Fibroblast of the aortic adventitia (primary cell): ENCODE measurements at regions not wholly inside any gene's neighbourhood (a gene's known extent, or its start where the extent isn't known, plus 50 kb on each side); places are given as distances from the start of the nearest gene placed in this dataset.

ENCODE experiments used
- DNase-seq: peaks from one replicate; pipeline ENCODE4 v3.0.0-alpha.2; 2010; ENCODE audit warnings: low read depth
- H3K4me3 ChIP-seq: 2 replicates; pipeline ENCODE4 v1.5.1; 2011; ENCODE audit warnings: low read depth, mild to moderate bottlenecking, control low read depth, low read length, moderate library complexity
- TF ChIP-seq, protein P1 (sequence below): IDR thresholded peaks from 2 replicates; pipeline ENCODE4 v1.5.1; 2011; ENCODE audit warnings: mild to moderate bottlenecking, low read length, control low read depth, inconsistent platforms; ENCODE audit not compliant: insufficient read depth

DNA sequence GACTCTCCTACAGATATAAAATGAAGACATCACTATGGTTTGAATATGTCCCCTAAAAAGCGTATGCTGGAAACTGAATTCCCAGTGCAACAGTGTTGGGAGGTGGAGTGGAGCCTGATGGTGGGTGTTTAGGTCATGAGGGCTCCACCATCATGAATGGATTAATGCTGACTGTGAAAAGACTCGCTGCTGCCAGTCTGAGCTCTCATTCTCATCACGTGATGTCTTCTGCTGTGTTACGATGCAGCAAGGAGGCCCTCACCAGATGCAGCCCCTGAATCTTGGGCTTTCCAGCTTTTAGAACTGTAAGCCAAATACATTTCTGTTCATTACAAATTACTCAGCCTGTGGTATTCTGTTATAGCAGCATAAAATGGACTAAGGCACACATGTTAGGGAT lies 73.8 kb upstream of the PPP2R5A start:
- no peak overlapping the region for H3K4me3 ChIP-seq
- no peak for DNase-seq
- TF ChIP-seq, protein P1, sequence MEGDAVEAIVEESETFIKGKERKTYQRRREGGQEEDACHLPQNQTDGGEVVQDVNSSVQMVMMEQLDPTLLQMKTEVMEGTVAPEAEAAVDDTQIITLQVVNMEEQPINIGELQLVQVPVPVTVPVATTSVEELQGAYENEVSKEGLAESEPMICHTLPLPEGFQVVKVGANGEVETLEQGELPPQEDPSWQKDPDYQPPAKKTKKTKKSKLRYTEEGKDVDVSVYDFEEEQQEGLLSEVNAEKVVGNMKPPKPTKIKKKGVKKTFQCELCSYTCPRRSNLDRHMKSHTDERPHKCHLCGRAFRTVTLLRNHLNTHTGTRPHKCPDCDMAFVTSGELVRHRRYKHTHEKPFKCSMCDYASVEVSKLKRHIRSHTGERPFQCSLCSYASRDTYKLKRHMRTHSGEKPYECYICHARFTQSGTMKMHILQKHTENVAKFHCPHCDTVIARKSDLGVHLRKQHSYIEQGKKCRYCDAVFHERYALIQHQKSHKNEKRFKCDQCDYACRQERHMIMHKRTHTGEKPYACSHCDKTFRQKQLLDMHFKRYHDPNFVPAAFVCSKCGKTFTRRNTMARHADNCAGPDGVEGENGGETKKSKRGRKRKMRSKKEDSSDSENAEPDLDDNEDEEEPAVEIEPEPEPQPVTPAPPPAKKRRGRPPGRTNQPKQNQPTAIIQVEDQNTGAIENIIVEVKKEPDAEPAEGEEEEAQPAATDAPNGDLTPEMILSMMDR, result no peak

DNA sequence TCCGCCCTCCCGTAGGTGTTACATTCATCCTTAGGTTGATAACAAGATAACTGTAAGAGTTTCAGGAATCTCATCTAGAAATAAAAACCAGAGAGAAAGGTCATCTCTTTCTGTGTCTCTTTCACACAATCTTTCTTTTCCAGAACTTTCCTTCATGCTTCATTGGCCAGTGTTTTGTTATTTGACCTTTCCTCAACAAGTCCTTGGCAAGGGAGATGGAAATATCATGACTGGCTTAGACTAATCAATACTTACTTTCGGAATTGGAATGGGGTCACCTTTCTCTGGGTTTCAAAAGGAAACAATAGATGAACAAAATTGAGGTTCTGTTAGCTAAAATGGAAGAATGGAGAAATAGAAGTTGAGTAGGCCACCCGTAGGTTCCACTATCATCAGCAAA lies 72.9 kb upstream of the PPP2R5A start:
- TF ChIP-seq, protein P1, result no peak
- H3K4me3 ChIP-seq, result no peak overlapping the region
- DNase-seq, result no peak

DNA sequence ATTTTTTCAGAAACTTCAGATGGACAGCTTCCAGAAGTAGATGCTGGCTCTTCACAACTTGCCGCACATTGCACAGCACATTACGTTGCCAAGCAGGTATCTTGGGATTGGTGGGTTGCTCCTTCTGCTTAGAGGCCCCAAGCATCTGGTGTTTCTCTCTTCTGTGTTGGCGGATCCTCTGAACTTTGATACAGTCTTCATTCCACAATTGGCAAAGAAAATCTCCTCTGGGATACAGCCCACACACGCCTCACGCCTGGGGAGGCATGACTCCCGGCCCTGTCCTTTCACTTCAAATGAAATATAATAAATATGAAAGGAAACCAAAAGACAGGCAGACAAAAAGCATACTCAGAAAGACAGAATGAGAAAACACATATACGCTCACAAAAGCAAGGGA lies 72.3 kb upstream of the PPP2R5A start:
- TF ChIP-seq, protein P1, result no peak
- H3K4me3 ChIP-seq, result no peak overlapping the region
- DNase-seq, result peak; percentile 32

DNA sequence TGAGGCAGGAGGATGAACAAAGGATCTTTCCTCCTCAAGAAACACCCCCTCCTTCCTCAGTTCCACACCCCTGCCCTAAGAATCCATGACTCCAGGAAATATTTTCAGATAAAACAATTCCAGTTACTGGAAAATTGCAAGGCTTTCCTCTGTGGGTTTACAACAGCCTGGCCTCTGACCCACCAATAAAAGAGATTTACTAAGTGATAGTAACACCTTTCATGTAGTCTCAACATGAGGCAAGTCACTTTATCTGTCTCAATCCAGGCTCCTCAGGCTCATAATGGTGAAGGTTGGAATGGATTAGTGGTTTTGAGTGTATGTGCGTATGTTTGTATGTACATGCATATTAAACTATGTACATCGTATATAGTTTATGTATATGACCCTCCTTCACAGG lies 71.4 kb upstream of the PPP2R5A start:
- TF ChIP-seq, protein P1, result no peak
- H3K4me3 ChIP-seq, result no peak overlapping the region
- DNase-seq, result no peak

DNA sequence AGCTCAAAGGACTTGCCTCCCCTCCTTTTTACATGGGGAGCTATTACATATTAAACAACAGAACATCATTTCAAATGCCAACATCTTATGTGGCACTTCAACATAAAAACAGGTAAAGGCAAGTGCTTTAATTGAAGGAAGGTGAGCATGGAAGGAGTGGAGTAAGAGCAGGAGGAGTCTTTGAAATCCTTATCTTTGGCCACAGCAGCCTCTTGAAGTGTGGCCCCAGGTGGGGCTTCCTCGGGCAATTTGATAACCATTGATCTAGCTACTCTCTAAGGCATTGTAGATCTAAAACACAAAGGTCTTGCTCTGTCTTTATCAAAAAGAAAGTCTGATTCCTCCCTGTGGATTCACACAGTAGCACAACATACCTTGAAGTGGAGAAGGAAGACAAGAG lies 70.9 kb upstream of the PPP2R5A start:
- no peak overlapping the region for H3K4me3 ChIP-seq
- DNase-seq, result no peak
- TF ChIP-seq, protein P1, result no peak

DNA sequence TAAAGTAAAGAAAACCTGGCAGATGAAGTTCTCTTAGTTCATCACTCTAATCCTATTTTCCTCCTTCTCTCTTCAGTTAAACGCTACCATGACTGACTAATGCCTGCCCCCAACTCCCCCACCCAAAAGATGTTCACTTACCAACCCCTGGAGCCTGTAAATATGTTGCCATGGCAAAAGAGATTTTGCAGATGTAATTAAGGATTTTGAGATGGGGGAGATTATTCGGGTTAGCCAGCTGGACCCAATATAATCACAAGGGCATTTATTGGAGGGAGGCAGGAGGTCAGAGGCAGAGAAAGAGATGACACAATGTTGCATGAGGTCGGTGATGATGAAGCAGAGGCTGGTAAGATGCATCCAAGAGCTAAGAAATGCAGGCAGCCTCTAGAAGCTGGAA lies 69.3 kb upstream of the PPP2R5A start:
- no peak overlapping the region for H3K4me3 ChIP-seq
- TF ChIP-seq, protein P1, result no peak
- DNase-seq, result no peak

DNA sequence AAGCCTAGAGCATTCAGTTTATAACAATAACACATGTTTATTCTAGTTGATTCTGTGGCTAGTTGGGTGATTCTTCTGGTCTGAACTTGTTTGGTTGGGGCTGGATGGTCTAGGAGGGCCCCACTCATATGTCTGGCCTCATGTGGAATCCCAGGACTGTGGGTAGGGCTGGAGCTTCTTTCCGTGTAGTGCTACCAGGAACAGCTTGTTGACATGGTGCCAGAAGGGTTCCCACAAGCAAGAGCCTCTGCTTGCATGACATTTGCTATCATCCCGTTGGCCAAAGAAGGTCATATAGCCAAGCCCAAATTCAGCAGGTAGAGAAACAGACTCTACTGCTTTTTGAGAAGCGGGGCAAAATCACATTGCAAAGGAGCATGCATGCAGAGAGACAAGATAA lies 67.6 kb upstream of the PPP2R5A start:
- DNase-seq, result no peak
- TF ChIP-seq, protein P1, result no peak
- H3K4me3 ChIP-seq, result no peak overlapping the region
